ENCODE measurements at regions not wholly inside any gene's neighbourhood (a gene's known extent, or its start where the extent isn't known, plus 50 kb on each side); places are given as distances from the start of the nearest gene placed in this dataset.

GRCh38 chr15:62741106-62741505 is 301.4 kb upstream of the TPM1 start:
- TF ChIP-seq RAD21 (IDR thresholded peaks at IDR 0.05; ENCODE audit: low read depth), result no peak
- TF ChIP-seq CEBPB (IDR thresholded peaks at IDR 0.05), result no peak
- TF ChIP-seq FOXM1 (IDR thresholded peaks at IDR 0.05; ENCODE audit: borderline replicate concordance, low read depth), result no peak
